GM12873 (cell line): ENCODE measurements at regions not wholly inside any gene's neighbourhood (a gene's known extent, or its start where the extent isn't known, plus 50 kb on each side); places are given as distances from the start of the nearest gene placed in this dataset.

Source experiments
- CTCF ChIP-seq: IDR thresholded peaks from 2 replicates; pipeline ENCODE4 v1.5.1; 2012; ENCODE audit warnings: low read depth, mild to moderate bottlenecking, moderate library complexity, low read length, control low read depth; ENCODE audit not compliant: insufficient read depth; ENCODE audit errors: missing control alignments

- no peak for TF ChIP-seq CTCF
Observed at GRCh38 chr3:18901571-18901970, 246.7 kb upstream of the KCNH8 start.

- no peak for TF ChIP-seq CTCF
Observed at GRCh38 chr3:18900994-18901393, 247.3 kb upstream of the KCNH8 start.

- no peak for TF ChIP-seq CTCF
Observed at GRCh38 chr3:18898911-18899310, 249.4 kb upstream of the KCNH8 start.

GRCh38 chr3:18892756-18893155, 255.6 kb upstream of the KCNH8 start:
- no peak for TF ChIP-seq CTCF

GRCh38 chr3:18892047-18892446, 256.3 kb upstream of the KCNH8 start:
- no peak for TF ChIP-seq CTCF

GRCh38 chr3:18891641-18892040, 256.7 kb upstream of the KCNH8 start:
- no peak for TF ChIP-seq CTCF

GRCh38 chr3:18890449-18890848, 257.9 kb upstream of the KCNH8 start:
- TF ChIP-seq CTCF, result no peak

GRCh38 chr3:18888819-18889218, 259.5 kb upstream of the KCNH8 start:
- no peak for TF ChIP-seq CTCF
